H9 (cell line): ENCODE measurements at regions not wholly inside any gene's neighbourhood (a gene's known extent, or its start where the extent isn't known, plus 50 kb on each side); places are given as distances from the start of the nearest gene placed in this dataset.
"Not testable (repeated sequence)": the region's sequence is repeated elsewhere in the genome, so short reads cannot be mapped to it uniquely, and the experiment has no call there.

Experiments
- DNase-seq: peaks from one replicate; pipeline ENCODE4 v3.0.0-alpha.2; 2017
- H2AFZ ChIP-seq: one replicate; pipeline ENCODE4 v1.6.1; 2013; ENCODE audit warnings: mild to moderate bottlenecking, low read length, control low read depth, moderate library complexity
- H2AK5ac ChIP-seq: 2 replicates; pipeline ENCODE4 v1.6.1; 2013; ENCODE audit warnings: low read length, control low read depth, mixed read lengths; ENCODE audit not compliant: insufficient read length
- H2BK120ac ChIP-seq: one replicate; pipeline ENCODE4 v1.6.1; 2013; ENCODE audit warnings: low read depth, mild to moderate bottlenecking, low read length, control low read depth, inconsistent platforms; ENCODE audit not compliant: poor library complexity, severe bottlenecking
- H2BK12ac ChIP-seq: 2 replicates; pipeline ENCODE4 v1.6.1; 2013; ENCODE audit warnings: low read length, control low read depth, mixed read lengths, low read depth; ENCODE audit not compliant: insufficient read length
- H2BK15ac ChIP-seq: 2 replicates; pipeline ENCODE4 v1.6.1; 2013; ENCODE audit warnings: low read depth, low read length, control low read depth
- H2BK20ac ChIP-seq: one replicate; pipeline ENCODE4 v1.6.1; 2013; ENCODE audit warnings: low read depth, mild to moderate bottlenecking, low read length, control low read depth, inconsistent platforms; ENCODE audit not compliant: poor library complexity, severe bottlenecking
- H2BK5ac ChIP-seq: 2 replicates; pipeline ENCODE4 v1.6.1; 2013; ENCODE audit warnings: low read length, control low read depth, mixed read lengths; ENCODE audit not compliant: insufficient read length
- H3K14ac ChIP-seq: 2 replicates; pipeline ENCODE4 v1.6.1; 2013; ENCODE audit warnings: low read length, control low read depth; ENCODE audit not compliant: insufficient read depth
- H3K18ac ChIP-seq: 2 replicates; pipeline ENCODE4 v1.6.1; 2013; ENCODE audit warnings: low read depth, mild to moderate bottlenecking, mixed read lengths, low read length, control low read depth; ENCODE audit not compliant: insufficient read length
- H3K23ac ChIP-seq: 2 replicates; pipeline ENCODE4 v1.6.1; 2013; ENCODE audit warnings: low read length, control low read depth, mixed read lengths, low read depth; ENCODE audit not compliant: insufficient read length
- H3K23me2 ChIP-seq: 2 replicates; pipeline ENCODE4 v1.6.1; 2013; ENCODE audit warnings: low read depth, mild to moderate bottlenecking, mixed read lengths, low read length, control low read depth; ENCODE audit not compliant: insufficient read length, poor library complexity, severe bottlenecking
- H3K27ac ChIP-seq: 2 replicates; pipeline ENCODE4 v1.5.1; 2013; ENCODE audit warnings: low read length, control low read depth, mixed read lengths, low read depth; ENCODE audit not compliant: insufficient read length
- H3K27me3 ChIP-seq: 2 replicates; pipeline ENCODE4 v1.6.1; 2013; ENCODE audit warnings: low read length, control low read depth, inconsistent platforms; ENCODE audit not compliant: insufficient read depth
- H3K4ac ChIP-seq: 2 replicates; pipeline ENCODE4 v1.6.1; 2013; ENCODE audit warnings: low read depth, mild to moderate bottlenecking, control low read depth, inconsistent platforms, low read length, moderate library complexity
- H3K4me1 ChIP-seq: 2 replicates; pipeline ENCODE4 v1.6.1; 2013; ENCODE audit warnings: low read length, control low read depth, inconsistent platforms; ENCODE audit not compliant: insufficient read depth
- H3K4me2 ChIP-seq: 2 replicates; pipeline ENCODE4 v1.6.1; 2013; ENCODE audit warnings: low read length, control low read depth, mixed read lengths; ENCODE audit not compliant: insufficient read length, insufficient read depth
- H3K56ac ChIP-seq: 2 replicates; pipeline ENCODE4 v1.6.1; 2013; ENCODE audit warnings: low read depth, mild to moderate bottlenecking, mixed read lengths, low read length, control low read depth; ENCODE audit not compliant: insufficient read length
- H3K79me1 ChIP-seq: 2 replicates; pipeline ENCODE4 v1.6.1; 2013; ENCODE audit warnings: low read depth, mild to moderate bottlenecking, moderate library complexity, low read length, control low read depth, inconsistent platforms; ENCODE audit not compliant: insufficient read depth, poor library complexity, severe bottlenecking
- H3K79me2 ChIP-seq: 2 replicates; pipeline ENCODE4 v1.6.1; 2013; ENCODE audit warnings: low read length, control low read depth, inconsistent platforms; ENCODE audit not compliant: insufficient read depth
- H3K9ac ChIP-seq: 2 replicates; pipeline ENCODE4 v1.6.1; 2013; ENCODE audit warnings: low read length, control low read depth, mixed read lengths; ENCODE audit not compliant: insufficient read length; ENCODE audit errors: extremely low read depth
- H3K9me3 ChIP-seq: one replicate; pipeline ENCODE4 v1.6.1; 2013; ENCODE audit warnings: low read depth, low read length, inconsistent platforms; ENCODE audit not compliant: control insufficient read depth
- H3T11ph ChIP-seq: one replicate; pipeline ENCODE4 v1.6.1; 2013; ENCODE audit warnings: mild to moderate bottlenecking, low read length, control low read depth, inconsistent platforms
- H4K20me1 ChIP-seq: one replicate; pipeline ENCODE4 v1.6.1; 2013; ENCODE audit not compliant: control insufficient read depth, insufficient read length, insufficient read depth
- H4K5ac ChIP-seq: 2 replicates; pipeline ENCODE4 v1.6.1; 2013; ENCODE audit warnings: low read depth, mild to moderate bottlenecking, mixed read lengths, low read length, control low read depth; ENCODE audit not compliant: insufficient read length
- H4K8ac ChIP-seq: replicated peaks from 2 replicates; pipeline ENCODE4 v1.6.1; 2013; ENCODE audit warnings: low read length, control low read depth, mixed read lengths, low read depth; ENCODE audit not compliant: insufficient read length
- H4K91ac ChIP-seq: 2 replicates; pipeline ENCODE4 v1.6.1; 2013; ENCODE audit warnings: low read depth, mild to moderate bottlenecking, moderate library complexity, mixed read lengths, low read length, control low read depth; ENCODE audit not compliant: insufficient read length
- H3K27ac Mint-ChIP-seq, 3 experiments: 2 replicates in 2 of 3; 3 replicates in 1 of 3; pipeline ENCODE4 v1.8.0; 2020 to 2021; ENCODE audit warnings: mixed read lengths in 3 of 3, mild to moderate bottlenecking in 1 of 3, moderate library complexity in 1 of 3
- H3K27me3 Mint-ChIP-seq: 2 replicates; pipeline ENCODE4 v1.8.0; 2021; ENCODE audit warnings: low read depth, mild to moderate bottlenecking, moderate library complexity, mixed read lengths
- H3K36me3 Mint-ChIP-seq, 3 experiments: 2 replicates in 2 of 3; 3 replicates in 1 of 3; pipeline ENCODE4 v1.8.0; 2020 to 2021; ENCODE audit warnings: low read depth in 3 of 3, mixed read lengths in 3 of 3; ENCODE audit not compliant: insufficient read depth in 1 of 3
- H3K4me1 Mint-ChIP-seq, 2 experiments: 2 replicates each; pipeline ENCODE4 v1.8.0; 2020; ENCODE audit warnings: mixed read lengths in 2 of 2
- H3K4me3 Mint-ChIP-seq, 2 experiments: 2 replicates in 1 of 2; 3 replicates in 1 of 2; pipeline ENCODE4 v1.8.0; 2020 to 2021; ENCODE audit warnings: mild to moderate bottlenecking in 2 of 2, mixed read lengths in 2 of 2, moderate library complexity in 1 of 2
- H3K9me3 Mint-ChIP-seq, 2 experiments: 2 replicates in 1 of 2; 3 replicates in 1 of 2; pipeline ENCODE4 v1.8.0; 2020; ENCODE audit warnings: mild to moderate bottlenecking in 2 of 2, mixed read lengths in 2 of 2, moderate library complexity in 1 of 2
- CTCF ChIP-seq: fragments of 200-600 bp; sonication (generic); conservative IDR thresholded peaks from 3 replicates; pipeline ENCODE4 v1.8.0; 2021; ENCODE audit warnings: antibody characterized with exemption, mild to moderate bottlenecking
- WGBS: extraction: QIAGEN DNeasy Blood & Tissue Kit; methylation state at CpG from one replicate; pipeline ENCODE4 v1.1.7; 2013; ENCODE audit warnings: missing lambda C conversion rate, low lambda C conversion rate, mixed read lengths; ENCODE audit not compliant: insufficient read length; ENCODE audit errors: extremely low coverage; 5-methylcytosine and 5-hydroxymethylcytosine counted together

- H4K5ac ChIP-seq: no peak overlapping the region
- H3K4me3 Mint-ChIP-seq: no peak overlapping the region
- no peaks in the 10 kb centered on the region for H3K36me3 Mint-ChIP-seq
- H3K9me3 Mint-ChIP-seq: peaks cover 0 to 5% of the 10 kb centered on the region in 2 experiments; a peak in 1 of 5 replicates
- no peak for TF ChIP-seq CTCF
- no peak overlapping the region for H2BK12ac ChIP-seq
- H2BK120ac ChIP-seq: no peak overlapping the region
- H3K23ac ChIP-seq: no peak overlapping the region
- H3K4me1 Mint-ChIP-seq: no peaks in the 10 kb centered on the region
- no peaks in the 10 kb centered on the region for H4K20me1 ChIP-seq
- H2AK5ac ChIP-seq: no peak overlapping the region
- no peak overlapping the region for H3K18ac ChIP-seq
- no peaks in the 10 kb centered on the region for H3K27me3 Mint-ChIP-seq
- no CpG with 5 or more reads among the region's 2 CpGs for WGBS
- no peak overlapping the region for H2BK20ac ChIP-seq
- H3T11ph ChIP-seq: no peak overlapping the region
- H3K4me2 ChIP-seq: no peak overlapping the region
- no peak overlapping the region for H4K8ac ChIP-seq
- H2AFZ ChIP-seq: no peak overlapping the region
- no peaks in the 10 kb centered on the region for H3K23me2 ChIP-seq
- no peaks in the 10 kb centered on the region for H3K79me1 ChIP-seq
- no peak overlapping the region for H3K14ac ChIP-seq
- H3K9ac ChIP-seq: no peak overlapping the region
- no peak overlapping the region for H2BK5ac ChIP-seq
- no peaks in the 10 kb centered on the region for H3K27me3 ChIP-seq
- H2BK15ac ChIP-seq: no peak overlapping the region
- H3K4ac ChIP-seq: no peak overlapping the region
- no peaks in the 10 kb centered on the region for H3K4me1 ChIP-seq
- no peak overlapping the region for H4K91ac ChIP-seq
- no peaks in the 10 kb centered on the region for H3K9me3 ChIP-seq
- H3K27ac ChIP-seq: no peak overlapping the region
- DNase-seq: no peak
- H3K56ac ChIP-seq: no peak overlapping the region
- H3K27ac Mint-ChIP-seq: no peak overlapping the region
- no peaks in the 10 kb centered on the region for H3K79me2 ChIP-seq
Measured at GRCh38 chr18:1311376-1311775, 406.7 kb downstream of the ADCYAP1 start.

DNA sequence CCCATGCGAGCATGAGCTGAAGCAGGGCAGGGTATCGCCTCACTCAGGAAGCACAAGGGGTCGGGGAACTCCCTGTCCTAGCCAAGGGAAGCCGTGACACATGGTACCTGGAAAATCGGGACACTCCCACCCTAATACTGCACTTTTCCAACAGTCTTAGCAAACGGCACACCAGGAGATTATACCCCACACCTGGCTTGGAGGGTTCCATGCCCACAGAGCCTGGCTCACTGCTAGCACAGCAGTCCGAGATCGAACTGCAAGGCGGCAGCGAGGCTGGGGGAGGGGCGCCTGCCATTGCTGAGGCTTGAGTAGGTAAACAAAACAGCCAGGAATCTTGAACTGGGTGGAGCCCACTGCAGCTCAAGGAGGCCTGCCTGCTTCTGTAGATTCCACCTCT, 430.7 kb downstream of the ADCYAP1 start:
- DNase-seq, H3K4me2 ChIP-seq, H3K27me3 Mint-ChIP-seq, H3K79me1 ChIP-seq, H3K9ac ChIP-seq, H3K4me1 ChIP-seq, H3K27me3 ChIP-seq, H2AFZ ChIP-seq, H3K27ac ChIP-seq, H3T11ph ChIP-seq, H3K79me2 ChIP-seq, H4K5ac ChIP-seq, H3K4ac ChIP-seq, H2BK20ac ChIP-seq, H2BK12ac ChIP-seq, H4K91ac ChIP-seq, H3K18ac ChIP-seq, H2AK5ac ChIP-seq, H3K23ac ChIP-seq, H4K20me1 ChIP-seq, H3K14ac ChIP-seq, H3K56ac ChIP-seq, H2BK5ac ChIP-seq, H4K8ac ChIP-seq, H3K4me3 Mint-ChIP-seq, H3K9me3 ChIP-seq, H3K4me1 Mint-ChIP-seq, H2BK15ac ChIP-seq, H2BK120ac ChIP-seq, H3K23me2 ChIP-seq, H3K27ac Mint-ChIP-seq: not testable (repeated sequence)
- Mint-ChIP-seq H3K36me3 (peaks cover 0 to 30% (median 18%) of the 10 kb centered on the region in 3 experiments; a peak in 5 of 7 replicates), H3K9me3 (peaks cover 40 to 45% of the 10 kb centered on the region in 2 experiments)
- no CpG with 5 or more reads among the region's 11 CpGs for WGBS
